LNCaP clone FGC (cell line): ENCODE measurements at regions not wholly inside any gene's neighbourhood (a gene's known extent, or its start where the extent isn't known, plus 50 kb on each side); places are given as distances from the start of the nearest gene placed in this dataset.

Experiments
- DNase-seq: peaks from one replicate; pipeline ENCODE4 v3.0.0-alpha.2; 2011; ENCODE audit warnings: low read depth
- H3K4me3 ChIP-seq: 2 replicates; pipeline ENCODE4 v1.5.1; 2011; ENCODE audit warnings: mild to moderate bottlenecking, low read depth, low read length, control low read depth
- CTCF ChIP-seq: IDR thresholded peaks from 2 replicates; pipeline ENCODE4 v1.5.1; 2012; ENCODE audit warnings: mild to moderate bottlenecking; ENCODE audit not compliant: control insufficient read depth, insufficient read depth; ENCODE audit errors: extremely low read depth

DNA sequence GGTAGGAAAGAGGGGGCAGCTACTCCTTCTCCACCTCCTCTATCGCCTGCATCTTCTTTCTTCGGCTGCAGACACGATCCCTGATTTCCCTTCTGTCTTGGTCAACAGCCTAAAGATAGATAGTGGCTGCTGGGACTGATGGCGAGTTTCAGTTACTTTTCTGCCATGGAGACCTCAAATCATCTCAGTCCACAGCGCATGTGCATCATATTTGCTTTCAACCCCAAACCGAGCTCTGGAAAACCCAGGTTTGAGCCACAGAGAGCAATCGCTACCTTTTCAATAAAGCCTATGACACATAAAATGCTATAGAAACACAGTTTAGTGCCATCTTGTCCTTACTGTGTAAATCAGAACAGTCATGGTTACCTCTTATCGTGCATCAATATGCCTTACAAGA, 142.9 kb upstream of the IRF2BP2 start:
- H3K4me3 ChIP-seq: no peak overlapping the region
- TF ChIP-seq CTCF: no peak
- DNase-seq: no peak

DNA sequence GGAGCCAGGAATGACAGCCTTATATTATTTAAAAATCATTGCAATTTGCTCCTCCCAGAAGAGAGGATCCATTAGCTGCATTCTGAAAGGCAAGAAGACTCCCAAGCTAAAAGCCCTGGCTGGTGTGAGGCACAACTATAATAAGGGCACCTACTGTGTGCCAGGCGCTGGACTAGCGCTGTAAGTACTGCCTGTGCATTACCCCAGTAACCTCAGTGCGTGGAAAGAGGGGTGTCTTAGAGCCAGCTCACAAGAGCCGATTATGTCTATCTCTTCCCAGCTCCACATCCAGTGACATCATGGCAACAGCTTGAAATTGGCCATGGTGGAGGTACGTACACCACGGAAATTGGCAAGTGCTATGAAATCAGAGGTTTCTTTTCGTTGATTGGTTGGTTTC, 141.7 kb upstream of the IRF2BP2 start:
- DNase-seq: no peak
- no peak overlapping the region for H3K4me3 ChIP-seq
- TF ChIP-seq CTCF: no peak

DNA sequence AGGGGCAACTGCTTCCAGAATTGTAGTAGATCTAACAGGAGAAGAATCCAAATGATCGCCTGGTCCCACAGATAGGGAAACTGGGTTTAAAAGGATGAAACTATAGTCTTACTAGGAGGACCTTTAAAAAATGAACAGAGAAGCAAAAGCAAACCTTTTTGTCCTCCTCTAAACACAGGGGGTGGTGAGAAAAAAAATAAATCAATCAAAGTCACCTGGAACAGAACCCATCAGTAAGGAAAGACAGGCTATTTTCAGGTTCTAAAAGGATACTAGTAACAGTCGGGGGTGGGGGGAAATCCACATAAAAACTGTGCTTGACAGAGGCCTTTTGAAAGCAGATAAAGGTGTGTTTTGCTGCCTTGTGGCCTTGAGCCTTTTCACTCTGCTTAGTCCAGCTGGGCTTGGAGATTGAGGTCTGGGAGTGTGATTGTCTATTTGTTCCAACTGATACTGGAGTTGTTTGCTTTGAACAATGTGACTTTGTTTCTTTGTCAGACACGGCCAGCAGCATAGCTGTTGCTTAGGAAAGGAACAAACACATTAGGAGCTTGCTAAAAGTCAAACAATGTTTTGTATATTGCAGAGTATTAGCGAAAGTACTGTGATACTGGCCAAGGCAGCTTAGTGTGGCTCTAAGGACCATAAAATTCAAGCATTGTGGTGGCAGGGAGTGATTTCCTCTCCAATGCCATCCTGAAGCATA, 141.1 kb upstream of the IRF2BP2 start:
- TF ChIP-seq CTCF: no peak
- H3K4me3 ChIP-seq: no peak overlapping the region
- DNase-seq: peak; percentile 18

GRCh38 chr1:234748713-234749112, 138.7 kb upstream of the IRF2BP2 start:
- TF ChIP-seq CTCF: no peak
- no peak overlapping the region for H3K4me3 ChIP-seq
- DNase-seq: no peak

GRCh38 chr1:234748066-234748465, 138.1 kb upstream of the IRF2BP2 start:
- no peak for TF ChIP-seq CTCF
- H3K4me3 ChIP-seq: no peak overlapping the region
- no peak for DNase-seq

DNA sequence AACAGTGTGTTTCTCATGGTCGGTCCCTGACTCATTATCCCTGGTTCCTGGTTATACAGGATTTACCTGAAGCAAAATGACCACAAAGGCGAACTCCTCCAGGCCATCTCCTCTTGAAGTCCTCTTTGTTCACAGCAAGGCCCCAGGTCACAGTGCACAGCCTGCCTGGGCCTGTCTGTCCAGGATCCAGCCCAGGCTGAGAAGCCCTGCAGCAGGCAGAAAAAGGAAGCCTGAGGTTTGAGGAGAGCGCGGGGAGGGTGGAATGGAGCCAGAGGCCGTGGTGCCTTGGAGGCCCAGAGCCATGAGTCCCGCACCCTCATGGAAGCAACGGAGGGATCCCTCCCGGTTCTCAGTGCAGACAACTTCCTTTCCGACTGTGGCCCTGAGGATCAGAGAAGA, 136.8 kb upstream of the IRF2BP2 start:
- TF ChIP-seq CTCF: no peak
- H3K4me3 ChIP-seq: no peak overlapping the region
- no peak for DNase-seq

- no peak for TF ChIP-seq CTCF
- H3K4me3 ChIP-seq: no peak overlapping the region
- no peak for DNase-seq
These were observed 136.1 kb upstream of the IRF2BP2 start for GRCh38 chr1:234745844-234746797.
